ENCODE measurements at regions not wholly inside any gene's neighbourhood (a gene's known extent, or its start where the extent isn't known, plus 50 kb on each side); places are given as distances from the start of the nearest gene placed in this dataset.

DNA sequence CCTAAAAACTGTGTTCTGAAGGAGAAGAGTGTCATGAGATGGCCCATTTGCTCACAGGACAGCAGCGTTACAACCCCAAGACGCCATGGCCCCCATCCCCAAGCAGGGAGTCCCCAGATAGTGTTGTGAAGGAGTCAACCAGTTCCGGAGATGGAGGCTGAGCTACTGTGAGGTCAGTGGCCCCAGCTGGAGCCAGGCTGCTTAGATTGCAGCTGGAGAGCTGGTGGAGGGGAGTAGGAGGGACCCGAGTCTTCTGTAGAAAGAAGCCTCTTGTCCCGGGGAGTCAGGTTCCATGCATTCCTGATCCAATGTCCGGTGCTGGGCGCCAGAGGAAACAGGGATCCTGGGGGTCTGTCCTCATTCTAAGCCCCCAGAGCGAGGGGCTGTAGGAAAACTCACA lies 93.5 kb upstream of the SIM2 start:
- intact Hi-C loops (cut with micrococcal nuclease; ENCODE audit: unreplicated experiment): no loop called here
- CTCF ChIA-PET (ENCODE audit: unreplicated experiment): no interaction called here
- no peak overlapping the region for H3K4me3 ChIP-seq (ENCODE audit: low read depth, low read length, poor library complexity, severe bottlenecking)
- DNase-seq (ENCODE audit: low spot score): no peak
- H4K20me1 ChIP-seq (ENCODE audit: insufficient read depth, low read length): no peaks in the 10 kb centered on the region
- H3K27ac ChIP-seq (ENCODE audit: low read depth, low read length, poor library complexity, severe bottlenecking): no peak overlapping the region
- POLR2A ChIA-PET: interaction anchor here (1.0 kb wide), 1 partner anchor 56 kb away, joined by 3 read pairs; no protein-coding TSS in a partner anchor
- no peaks in the 10 kb centered on the region for H3K9me2 ChIP-seq (ENCODE audit: insufficient read depth, low read length)
- BruUV-seq (replicated peaks): no TSS peak
- no peaks in the 10 kb centered on the region for H3K9me3 ChIP-seq (ENCODE audit: low read length)
- H3K36me3 ChIP-seq (ENCODE audit: insufficient read depth, low read length): no peaks in the 10 kb centered on the region
- no peak overlapping the region for H3K4me2 ChIP-seq (ENCODE audit: low read length)
- no peaks in the 10 kb centered on the region for H3K79me2 ChIP-seq (ENCODE audit: insufficient read depth, low read depth, low read length)
- H3K4me1 ChIP-seq (ENCODE audit: insufficient read depth, low read length, poor library complexity, severe bottlenecking): no peaks in the 10 kb centered on the region
- no peak overlapping the region for H2AFZ ChIP-seq (ENCODE audit: low read length)
- no peak for TF ChIP-seq EZH2phosphoT487 (IDR thresholded peaks at IDR 0.05; ENCODE audit: borderline replicate concordance, low read depth, low read length)
- TF ChIP-seq, protein P1, sequence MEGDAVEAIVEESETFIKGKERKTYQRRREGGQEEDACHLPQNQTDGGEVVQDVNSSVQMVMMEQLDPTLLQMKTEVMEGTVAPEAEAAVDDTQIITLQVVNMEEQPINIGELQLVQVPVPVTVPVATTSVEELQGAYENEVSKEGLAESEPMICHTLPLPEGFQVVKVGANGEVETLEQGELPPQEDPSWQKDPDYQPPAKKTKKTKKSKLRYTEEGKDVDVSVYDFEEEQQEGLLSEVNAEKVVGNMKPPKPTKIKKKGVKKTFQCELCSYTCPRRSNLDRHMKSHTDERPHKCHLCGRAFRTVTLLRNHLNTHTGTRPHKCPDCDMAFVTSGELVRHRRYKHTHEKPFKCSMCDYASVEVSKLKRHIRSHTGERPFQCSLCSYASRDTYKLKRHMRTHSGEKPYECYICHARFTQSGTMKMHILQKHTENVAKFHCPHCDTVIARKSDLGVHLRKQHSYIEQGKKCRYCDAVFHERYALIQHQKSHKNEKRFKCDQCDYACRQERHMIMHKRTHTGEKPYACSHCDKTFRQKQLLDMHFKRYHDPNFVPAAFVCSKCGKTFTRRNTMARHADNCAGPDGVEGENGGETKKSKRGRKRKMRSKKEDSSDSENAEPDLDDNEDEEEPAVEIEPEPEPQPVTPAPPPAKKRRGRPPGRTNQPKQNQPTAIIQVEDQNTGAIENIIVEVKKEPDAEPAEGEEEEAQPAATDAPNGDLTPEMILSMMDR (conservative IDR thresholded peaks at IDR 0.05; ENCODE audit: low read length): no peak

DNA sequence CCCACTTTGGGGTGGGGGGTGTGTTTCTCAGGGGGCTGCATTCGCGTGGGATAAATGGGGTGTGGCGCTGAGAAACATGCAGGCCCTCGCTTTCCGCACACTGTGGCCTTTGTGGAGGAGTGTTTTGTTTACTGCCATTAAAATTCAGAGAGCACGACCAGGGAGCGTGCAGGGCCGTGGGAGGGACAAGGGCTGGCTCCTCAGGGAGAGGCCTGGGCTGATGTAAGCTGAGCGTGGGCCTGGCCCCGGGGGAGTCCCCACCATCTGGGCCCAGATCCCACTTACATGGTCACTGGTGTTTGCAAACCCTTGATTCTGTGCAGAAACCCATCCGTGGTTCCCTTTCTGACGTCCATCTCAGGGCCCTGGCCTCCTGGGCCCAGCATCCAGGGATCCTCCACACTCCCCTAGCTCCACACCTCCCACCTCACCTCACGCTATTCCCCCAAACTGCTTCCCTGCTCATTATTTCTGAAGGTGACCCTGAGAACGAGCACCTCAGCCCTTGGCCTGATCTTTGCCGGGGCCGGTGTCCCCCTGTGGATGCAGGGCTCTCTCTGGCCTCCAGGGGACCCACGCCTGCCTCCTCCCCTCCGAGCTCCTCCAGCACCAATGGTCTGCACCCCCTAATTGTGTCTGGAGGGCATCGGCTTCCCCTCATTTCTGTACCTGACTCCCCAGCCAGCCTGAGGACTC lies 92.5 kb upstream of the SIM2 start:
- BruUV-seq (replicated peaks): no TSS peak
- H3K4me3 ChIP-seq (ENCODE audit: low read depth, low read length, poor library complexity, severe bottlenecking): no peak overlapping the region
- H3K36me3 ChIP-seq (ENCODE audit: insufficient read depth, low read length): no peaks in the 10 kb centered on the region
- no peaks in the 10 kb centered on the region for H3K9me2 ChIP-seq (ENCODE audit: insufficient read depth, low read length)
- no peak overlapping the region for H3K27ac ChIP-seq (ENCODE audit: low read depth, low read length, poor library complexity, severe bottlenecking)
- H4K20me1 ChIP-seq (ENCODE audit: insufficient read depth, low read length): no peaks in the 10 kb centered on the region
- intact Hi-C loops (cut with micrococcal nuclease; ENCODE audit: unreplicated experiment): no loop called here
- ChIA-PET POLR2A (no interaction called here), CTCF (ENCODE audit: unreplicated experiment) (no interaction called here)
- no peak for DNase-seq (ENCODE audit: low spot score)
- no peaks in the 10 kb centered on the region for H3K79me2 ChIP-seq (ENCODE audit: insufficient read depth, low read depth, low read length)
- H3K9me3 ChIP-seq (ENCODE audit: low read length): no peaks in the 10 kb centered on the region
- H2AFZ ChIP-seq (ENCODE audit: low read length): no peak overlapping the region
- no peaks in the 10 kb centered on the region for H3K4me1 ChIP-seq (ENCODE audit: insufficient read depth, low read length, poor library complexity, severe bottlenecking)
- TF ChIP-seq EZH2phosphoT487 (IDR thresholded peaks at IDR 0.05; ENCODE audit: borderline replicate concordance, low read depth, low read length): no peak
- TF ChIP-seq, protein P1 (conservative IDR thresholded peaks at IDR 0.05; ENCODE audit: low read length): no peak
- no peak overlapping the region for H3K4me2 ChIP-seq (ENCODE audit: low read length)

DNA sequence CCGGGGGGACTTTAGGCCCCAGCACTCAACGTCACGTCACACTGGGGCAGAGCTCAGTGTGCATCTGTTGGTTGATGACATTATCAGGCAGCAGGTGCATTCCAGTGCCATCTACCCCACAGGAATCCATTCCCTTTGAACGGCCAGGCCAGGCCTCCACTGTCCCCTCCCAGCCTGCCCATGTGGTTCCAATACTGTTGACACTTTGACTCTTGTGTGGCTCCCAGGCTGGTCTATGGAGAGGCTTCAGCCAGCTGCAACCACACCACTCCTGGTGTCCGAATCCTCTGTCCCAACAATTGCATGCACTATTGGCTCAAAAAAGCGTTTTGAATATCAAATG lies 92.0 kb upstream of the SIM2 start:
- no peak overlapping the region for H3K4me2 ChIP-seq (ENCODE audit: low read length)
- H3K4me1 ChIP-seq (ENCODE audit: insufficient read depth, low read length, poor library complexity, severe bottlenecking): no peaks in the 10 kb centered on the region
- no peak for DNase-seq (ENCODE audit: low spot score)
- H4K20me1 ChIP-seq (ENCODE audit: insufficient read depth, low read length): no peaks in the 10 kb centered on the region
- no peaks in the 10 kb centered on the region for H3K9me3 ChIP-seq (ENCODE audit: low read length)
- H2AFZ ChIP-seq (ENCODE audit: low read length): no peak overlapping the region
- no peaks in the 10 kb centered on the region for H3K36me3 ChIP-seq (ENCODE audit: insufficient read depth, low read length)
- TF ChIP-seq EZH2phosphoT487 (IDR thresholded peaks at IDR 0.05; ENCODE audit: borderline replicate concordance, low read depth, low read length): no peak
- TF ChIP-seq, protein P1 (conservative IDR thresholded peaks at IDR 0.05; ENCODE audit: low read length): no peak
- intact Hi-C loops (cut with micrococcal nuclease; ENCODE audit: unreplicated experiment): no loop called here
- H3K9me2 ChIP-seq (ENCODE audit: insufficient read depth, low read length): no peaks in the 10 kb centered on the region
- POLR2A ChIA-PET: no interaction called here
- no TSS peak for BruUV-seq (replicated peaks)
- CTCF ChIA-PET (ENCODE audit: unreplicated experiment): no interaction called here
- no peak overlapping the region for H3K4me3 ChIP-seq (ENCODE audit: low read depth, low read length, poor library complexity, severe bottlenecking)
- H3K79me2 ChIP-seq (ENCODE audit: insufficient read depth, low read depth, low read length): no peaks in the 10 kb centered on the region
- no peak overlapping the region for H3K27ac ChIP-seq (ENCODE audit: low read depth, low read length, poor library complexity, severe bottlenecking)

Measured in OCI-LY7 (cell line).